SK-N-SH treated with all-trans-retinoic acid at 6 μM for 48 hours (cell line): ENCODE measurements at regions not wholly inside any gene's neighbourhood (a gene's known extent, or its start where the extent isn't known, plus 50 kb on each side); places are given as distances from the start of the nearest gene placed in this dataset.

Experiments
- ATAC-seq: fragments of 200-7000 bp; cut with Tn5 transposase; 3 replicates; pipeline ENCODE4 v1.9.1; 2020; ENCODE audit warnings: mild to moderate bottlenecking, moderate library complexity
- ARNTL ChIP-seq: fragments of 450-650 bp; formaldehyde crosslinking; IDR thresholded peaks from 2 replicates; pipeline ENCODE4 v1.5.0; 2020; ENCODE audit warnings: low read depth, mild to moderate bottlenecking, moderate library complexity, borderline replicate concordance
- BACH2 ChIP-seq: fragments of 250-450 bp; sonication (Bioruptor Pico); IDR thresholded peaks from 2 replicates; pipeline ENCODE4 v1.9.0; 2021; ENCODE audit warnings: mild to moderate bottlenecking, borderline replicate concordance
- CSDC2 ChIP-seq: fragments of 250-450 bp; sonication (Bioruptor Pico); IDR thresholded peaks from 2 replicates; pipeline ENCODE4 v1.5.0; 2020; ENCODE audit warnings: mild to moderate bottlenecking, moderate library complexity
- GLIS3 ChIP-seq: fragments of 250-450 bp; sonication (Bioruptor Pico); IDR thresholded peaks from 2 replicates; pipeline ENCODE4 v1.5.0; 2020; ENCODE audit warnings: mild to moderate bottlenecking, moderate library complexity
- ISL1 ChIP-seq: fragments of 250-450 bp; sonication (Bioruptor Pico); IDR thresholded peaks from 2 replicates; pipeline ENCODE4 v2.1.2; 2022; ENCODE audit warnings: mild to moderate bottlenecking, moderate library complexity
- OSR1 ChIP-seq: fragments of 250-450 bp; sonication (Bioruptor Pico); IDR thresholded peaks from 2 replicates; pipeline ENCODE4 v1.8.0; 2022; ENCODE audit warnings: moderate library complexity, mild to moderate bottlenecking, inconsistent platforms
- PPARA ChIP-seq: fragments of 250-450 bp; sonication (Bioruptor Pico); IDR thresholded peaks from 2 replicates; pipeline ENCODE4 v1.5.0; 2020; ENCODE audit warnings: mild to moderate bottlenecking, borderline replicate concordance
- RARB ChIP-seq: fragments of 250-450 bp; sonication (Bioruptor Pico); IDR thresholded peaks from 2 replicates; pipeline ENCODE4 v1.8.0; 2021; ENCODE audit warnings: mild to moderate bottlenecking, moderate library complexity
- SNAI2 ChIP-seq: fragments of 250-450 bp; sonication (Bioruptor Pico); IDR thresholded peaks from 2 replicates; pipeline ENCODE4 v1.5.0; 2020; ENCODE audit warnings: mild to moderate bottlenecking, moderate library complexity
- TCF4 ChIP-seq: fragments of 250-450 bp; sonication (Bioruptor Pico); IDR thresholded peaks from 2 replicates; pipeline ENCODE4 v1.8.0; 2021; ENCODE audit warnings: mild to moderate bottlenecking, moderate library complexity, borderline replicate concordance
- TOX ChIP-seq: fragments of 250-450 bp; sonication (Bioruptor Pico); IDR thresholded peaks from 2 replicates; pipeline ENCODE4 v1.8.0; 2021; ENCODE audit warnings: mild to moderate bottlenecking, moderate library complexity, borderline replicate concordance
- ZC3H10 ChIP-seq: fragments of 250-450 bp; sonication (Bioruptor Pico); IDR thresholded peaks from 2 replicates; pipeline ENCODE4 v1.5.1; 2021; ENCODE audit warnings: mild to moderate bottlenecking, moderate library complexity
- ZFP3 ChIP-seq: fragments of 250-450 bp; sonication (Bioruptor Pico); IDR thresholded peaks from 2 replicates; pipeline ENCODE4 v1.5.0; 2020; ENCODE audit warnings: mild to moderate bottlenecking, moderate library complexity
- ZNF565 ChIP-seq: fragments of 450-650 bp; formaldehyde crosslinking; conservative IDR thresholded peaks from 2 replicates; pipeline ENCODE4 v1.5.0; 2020; ENCODE audit warnings: low read depth, mild to moderate bottlenecking, moderate library complexity
- ZNF70 ChIP-seq: fragments of 450-650 bp; formaldehyde crosslinking; IDR thresholded peaks from 2 replicates; pipeline ENCODE4 v1.5.0; 2020; ENCODE audit warnings: mild to moderate bottlenecking, moderate library complexity
- TF ChIP-seq, protein P1 (sequence below): fragments of 250-450 bp; sonication (Bioruptor Pico); IDR thresholded peaks from 2 replicates; pipeline ENCODE4 v1.5.0; 2020; ENCODE audit warnings: mild to moderate bottlenecking, moderate library complexity
- TF ChIP-seq, protein P2 (sequence below): fragments of 250-450 bp; sonication (Bioruptor Pico); IDR thresholded peaks from 2 replicates; pipeline ENCODE4 v1.5.1; 2020; ENCODE audit warnings: low read depth, mild to moderate bottlenecking, moderate library complexity
- TF ChIP-seq, protein P3 (sequence below): fragments of 250-450 bp; sonication (Bioruptor Pico); IDR thresholded peaks from 2 replicates; pipeline ENCODE4 v1.8.0; 2020; ENCODE audit warnings: mild to moderate bottlenecking, moderate library complexity, borderline replicate concordance
- TF ChIP-seq, protein P4 (sequence below): fragments of 250-450 bp; sonication (Bioruptor Pico); IDR thresholded peaks from 2 replicates; pipeline ENCODE4 v1.8.0; 2021; ENCODE audit warnings: low read depth, mild to moderate bottlenecking, moderate library complexity, borderline replicate concordance
- TF ChIP-seq, protein P5 (sequence below): fragments of 250-450 bp; sonication (Bioruptor Pico); IDR thresholded peaks from 2 replicates; pipeline ENCODE4 v1.5.1; 2021; ENCODE audit warnings: mild to moderate bottlenecking, moderate library complexity

DNA sequence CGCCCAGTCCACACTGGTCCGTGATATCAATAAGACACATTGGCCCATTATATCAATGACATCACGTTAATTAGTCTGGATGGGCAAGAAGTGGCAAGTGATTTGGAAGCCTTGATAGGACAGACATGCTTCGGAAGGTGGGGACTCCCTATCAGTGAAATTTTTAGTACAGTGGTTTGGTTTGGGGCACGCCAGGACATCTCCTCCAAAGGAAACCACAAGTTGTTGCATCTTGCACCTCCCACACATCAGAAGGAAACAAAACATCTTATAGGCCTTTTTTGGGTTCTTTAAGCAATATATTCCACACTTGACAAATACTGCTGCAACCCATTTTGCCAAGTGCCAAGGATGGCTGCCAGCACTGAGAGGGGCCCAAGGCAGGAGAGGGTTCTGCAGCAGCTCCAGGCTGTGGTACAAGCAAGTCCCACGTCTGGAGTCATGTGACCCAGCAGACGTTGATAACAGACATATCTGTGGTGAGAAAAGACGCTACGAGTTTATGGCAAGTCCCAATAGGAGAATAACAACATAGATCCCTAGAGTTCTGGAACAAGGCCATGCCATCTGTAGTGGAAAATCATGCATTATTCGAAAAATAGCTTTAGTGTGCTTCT lies 95.3 kb upstream of the DISP3 start (continued):
- TF ChIP-seq, protein P1, sequence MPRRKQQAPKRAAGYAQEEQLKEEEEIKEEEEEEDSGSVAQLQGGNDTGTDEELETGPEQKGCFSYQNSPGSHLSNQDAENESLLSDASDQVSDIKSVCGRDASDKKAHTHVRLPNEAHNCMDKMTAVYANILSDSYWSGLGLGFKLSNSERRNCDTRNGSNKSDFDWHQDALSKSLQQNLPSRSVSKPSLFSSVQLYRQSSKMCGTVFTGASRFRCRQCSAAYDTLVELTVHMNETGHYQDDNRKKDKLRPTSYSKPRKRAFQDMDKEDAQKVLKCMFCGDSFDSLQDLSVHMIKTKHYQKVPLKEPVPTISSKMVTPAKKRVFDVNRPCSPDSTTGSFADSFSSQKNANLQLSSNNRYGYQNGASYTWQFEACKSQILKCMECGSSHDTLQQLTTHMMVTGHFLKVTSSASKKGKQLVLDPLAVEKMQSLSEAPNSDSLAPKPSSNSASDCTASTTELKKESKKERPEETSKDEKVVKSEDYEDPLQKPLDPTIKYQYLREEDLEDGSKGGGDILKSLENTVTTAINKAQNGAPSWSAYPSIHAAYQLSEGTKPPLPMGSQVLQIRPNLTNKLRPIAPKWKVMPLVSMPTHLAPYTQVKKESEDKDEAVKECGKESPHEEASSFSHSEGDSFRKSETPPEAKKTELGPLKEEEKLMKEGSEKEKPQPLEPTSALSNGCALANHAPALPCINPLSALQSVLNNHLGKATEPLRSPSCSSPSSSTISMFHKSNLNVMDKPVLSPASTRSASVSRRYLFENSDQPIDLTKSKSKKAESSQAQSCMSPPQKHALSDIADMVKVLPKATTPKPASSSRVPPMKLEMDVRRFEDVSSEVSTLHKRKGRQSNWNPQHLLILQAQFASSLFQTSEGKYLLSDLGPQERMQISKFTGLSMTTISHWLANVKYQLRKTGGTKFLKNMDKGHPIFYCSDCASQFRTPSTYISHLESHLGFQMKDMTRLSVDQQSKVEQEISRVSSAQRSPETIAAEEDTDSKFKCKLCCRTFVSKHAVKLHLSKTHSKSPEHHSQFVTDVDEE (CRISPR knock-in tag), result no peak
- TF ChIP-seq CSDC2 (no peak), RARB (CRISPR knock-in tag) (no peak), OSR1 (no peak)
- TF ChIP-seq, protein P2, sequence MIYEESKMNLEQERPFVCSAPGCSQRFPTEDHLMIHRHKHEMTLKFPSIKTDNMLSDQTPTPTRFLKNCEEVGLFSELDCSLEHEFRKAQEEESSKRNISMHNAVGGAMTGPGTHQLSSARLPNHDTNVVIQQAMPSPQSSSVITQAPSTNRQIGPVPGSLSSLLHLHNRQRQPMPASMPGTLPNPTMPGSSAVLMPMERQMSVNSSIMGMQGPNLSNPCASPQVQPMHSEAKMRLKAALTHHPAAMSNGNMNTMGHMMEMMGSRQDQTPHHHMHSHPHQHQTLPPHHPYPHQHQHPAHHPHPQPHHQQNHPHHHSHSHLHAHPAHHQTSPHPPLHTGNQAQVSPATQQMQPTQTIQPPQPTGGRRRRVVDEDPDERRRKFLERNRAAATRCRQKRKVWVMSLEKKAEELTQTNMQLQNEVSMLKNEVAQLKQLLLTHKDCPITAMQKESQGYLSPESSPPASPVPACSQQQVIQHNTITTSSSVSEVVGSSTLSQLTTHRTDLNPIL (CRISPR knock-in tag), result no peak

DNA sequence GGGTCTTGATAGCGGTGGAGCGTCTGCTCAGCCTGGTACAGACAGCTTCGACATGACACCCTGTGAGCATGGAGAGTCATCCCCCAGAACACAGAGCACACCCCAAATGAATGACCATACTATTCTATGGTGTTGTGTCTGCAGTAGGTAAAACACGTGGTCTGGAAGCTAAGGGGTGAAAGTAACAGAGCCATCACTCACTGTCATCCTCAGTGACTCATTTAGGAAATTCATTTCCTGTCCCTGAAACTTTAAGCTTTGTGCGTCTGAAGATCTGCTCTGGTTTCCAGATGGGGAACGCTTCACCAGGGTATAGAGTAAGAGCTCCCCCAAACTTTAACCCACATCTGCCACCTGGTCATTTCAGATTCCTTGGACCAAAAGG lies 94.8 kb upstream of the DISP3 start:
- no peak; the same call in 1 of the 3 replicates for ATAC-seq

DNA sequence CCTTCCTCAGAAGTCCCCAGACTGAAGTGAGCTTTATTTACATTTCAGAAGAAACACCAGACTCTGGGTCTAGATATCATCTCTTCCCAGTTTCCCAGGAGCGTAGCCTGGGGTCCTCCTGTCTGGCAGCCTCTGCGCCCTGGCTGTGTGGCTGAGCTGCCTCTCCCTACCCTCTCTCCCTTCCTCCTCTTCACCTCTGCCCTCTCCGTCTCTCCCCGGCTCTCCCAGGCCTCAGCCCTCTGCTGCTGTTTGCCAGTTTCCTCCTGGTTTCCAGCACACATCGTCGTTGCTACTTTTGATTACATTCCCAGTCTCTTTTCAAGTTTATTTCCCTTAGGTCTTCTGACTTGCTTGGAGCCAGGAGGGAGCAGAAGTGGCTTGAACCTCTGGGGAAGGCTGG lies 91.1 kb upstream of the DISP3 start:
- no peak for ATAC-seq
- TF ChIP-seq, protein P3, sequence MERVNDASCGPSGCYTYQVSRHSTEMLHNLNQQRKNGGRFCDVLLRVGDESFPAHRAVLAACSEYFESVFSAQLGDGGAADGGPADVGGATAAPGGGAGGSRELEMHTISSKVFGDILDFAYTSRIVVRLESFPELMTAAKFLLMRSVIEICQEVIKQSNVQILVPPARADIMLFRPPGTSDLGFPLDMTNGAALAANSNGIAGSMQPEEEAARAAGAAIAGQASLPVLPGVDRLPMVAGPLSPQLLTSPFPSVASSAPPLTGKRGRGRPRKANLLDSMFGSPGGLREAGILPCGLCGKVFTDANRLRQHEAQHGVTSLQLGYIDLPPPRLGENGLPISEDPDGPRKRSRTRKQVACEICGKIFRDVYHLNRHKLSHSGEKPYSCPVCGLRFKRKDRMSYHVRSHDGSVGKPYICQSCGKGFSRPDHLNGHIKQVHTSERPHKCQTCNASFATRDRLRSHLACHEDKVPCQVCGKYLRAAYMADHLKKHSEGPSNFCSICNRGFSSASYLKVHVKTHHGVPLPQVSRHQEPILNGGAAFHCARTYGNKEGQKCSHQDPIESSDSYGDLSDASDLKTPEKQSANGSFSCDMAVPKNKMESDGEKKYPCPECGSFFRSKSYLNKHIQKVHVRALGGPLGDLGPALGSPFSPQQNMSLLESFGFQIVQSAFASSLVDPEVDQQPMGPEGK (CRISPR knock-in tag), result no peak
- TF ChIP-seq OSR1 (no peak), ISL1 (CRISPR knock-in tag) (no peak), ZC3H10 (CRISPR knock-in tag) (no peak)
- TF ChIP-seq, protein P2 (CRISPR knock-in tag), result no peak
- TF ChIP-seq, protein P4, sequence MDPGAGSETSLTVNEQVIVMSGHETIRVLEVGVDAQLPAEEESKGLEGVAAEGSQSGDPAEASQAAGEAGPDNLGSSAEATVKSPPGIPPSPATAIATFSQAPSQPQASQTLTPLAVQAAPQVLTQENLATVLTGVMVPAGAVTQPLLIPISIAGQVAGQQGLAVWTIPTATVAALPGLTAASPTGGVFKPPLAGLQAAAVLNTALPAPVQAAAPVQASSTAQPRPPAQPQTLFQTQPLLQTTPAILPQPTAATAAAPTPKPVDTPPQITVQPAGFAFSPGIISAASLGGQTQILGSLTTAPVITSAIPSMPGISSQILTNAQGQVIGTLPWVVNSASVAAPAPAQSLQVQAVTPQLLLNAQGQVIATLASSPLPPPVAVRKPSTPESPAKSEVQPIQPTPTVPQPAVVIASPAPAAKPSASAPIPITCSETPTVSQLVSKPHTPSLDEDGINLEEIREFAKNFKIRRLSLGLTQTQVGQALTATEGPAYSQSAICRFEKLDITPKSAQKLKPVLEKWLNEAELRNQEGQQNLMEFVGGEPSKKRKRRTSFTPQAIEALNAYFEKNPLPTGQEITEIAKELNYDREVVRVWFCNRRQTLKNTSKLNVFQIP, result no peak

More for the DNA sequence above, 94.8 kb upstream of the DISP3 start:
- TF ChIP-seq ZNF70 (no peak), SNAI2 (no peak), TCF4 (CRISPR knock-in tag) (no peak), GLIS3 (CRISPR knock-in tag) (no peak), BACH2 (no peak), ZNF565 (CRISPR knock-in tag) (no peak), TOX (no peak), ZFP3 (no peak)
- TF ChIP-seq, protein P2 (CRISPR knock-in tag), result no peak
- TF ChIP-seq, all 23 proteins: peak for 0

DNA sequence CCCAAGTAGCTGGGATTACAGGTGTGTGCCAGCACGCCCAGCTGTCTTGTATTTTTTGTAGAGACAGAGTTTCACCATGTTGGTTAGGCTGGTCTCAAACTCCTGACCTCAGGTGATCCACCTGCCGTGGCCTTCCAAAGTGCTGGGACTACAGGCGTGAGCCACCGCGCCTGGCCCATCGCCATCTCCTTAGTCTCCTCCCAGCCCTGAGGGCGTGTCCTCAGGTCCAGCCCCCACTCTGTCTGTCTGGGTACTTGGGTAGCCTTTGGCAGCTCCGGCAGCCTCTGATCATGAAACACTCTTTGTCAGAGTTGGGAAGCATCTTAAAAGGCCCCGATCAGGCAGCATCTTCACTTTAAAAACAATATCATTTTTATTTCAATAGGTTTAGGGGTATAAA lies 90.3 kb upstream of the DISP3 start:
- ATAC-seq, result no peak
- TF ChIP-seq ZC3H10 (CRISPR knock-in tag), result no peak
- TF ChIP-seq ZFP3, result no peak
- TF ChIP-seq, protein P5, sequence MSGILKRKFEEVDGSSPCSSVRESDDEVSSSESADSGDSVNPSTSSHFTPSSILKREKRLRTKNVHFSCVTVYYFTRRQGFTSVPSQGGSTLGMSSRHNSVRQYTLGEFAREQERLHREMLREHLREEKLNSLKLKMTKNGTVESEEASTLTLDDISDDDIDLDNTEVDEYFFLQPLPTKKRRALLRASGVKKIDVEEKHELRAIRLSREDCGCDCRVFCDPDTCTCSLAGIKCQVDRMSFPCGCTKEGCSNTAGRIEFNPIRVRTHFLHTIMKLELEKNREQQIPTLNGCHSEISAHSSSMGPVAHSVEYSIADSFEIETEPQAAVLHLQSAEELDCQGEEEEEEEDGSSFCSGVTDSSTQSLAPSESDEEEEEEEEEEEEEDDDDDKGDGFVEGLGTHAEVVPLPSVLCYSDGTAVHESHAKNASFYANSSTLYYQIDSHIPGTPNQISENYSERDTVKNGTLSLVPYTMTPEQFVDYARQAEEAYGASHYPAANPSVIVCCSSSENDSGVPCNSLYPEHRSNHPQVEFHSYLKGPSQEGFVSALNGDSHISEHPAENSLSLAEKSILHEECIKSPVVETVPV (CRISPR knock-in tag), result no peak
- TF ChIP-seq ARNTL (CRISPR knock-in tag), result no peak
- TF ChIP-seq CSDC2, result no peak
- no peak for TF ChIP-seq PPARA (CRISPR knock-in tag)
- TF ChIP-seq, protein P2 (CRISPR knock-in tag), result no peak
- TF ChIP-seq, protein P1 (CRISPR knock-in tag), result no peak
